Adrenal gland (tissue), 5 donors: ENCODE measurements at regions not wholly inside any gene's neighbourhood (a gene's known extent, or its start where the extent isn't known, plus 50 kb on each side); places are given as distances from the start of the nearest gene placed in this dataset.

Experiments used
- POLR2A ChIP-seq, 2 donors: fragments of 450-650 bp; IDR thresholded peaks; one replicate each; pipeline ENCODE4 v1.6.1; 2017; ENCODE audit warnings: antibody characterized with exemption in 2 of 2, mild to moderate bottlenecking in 2 of 2, moderate library complexity in 1 of 2
- TF ChIP-seq, protein P1 (sequence below), 6 experiments: fragments of 450-650 bp in 4 of 6; fragments of 200-600 bp in 2 of 6; sonication (generic) in 1 of 6; IDR thresholded peaks; 1 replicate in 5 of 6; 2 replicates in 1 of 6; pipeline versions ENCODE4 v1.5.1 to v1.8.0; 2016 to 2021; ENCODE audit warnings: antibody characterized with exemption in 6 of 6, mild to moderate bottlenecking in 2 of 6, moderate library complexity in 1 of 6
- donor health status: DM: no; HTN: no; CAD: no.

DNA sequence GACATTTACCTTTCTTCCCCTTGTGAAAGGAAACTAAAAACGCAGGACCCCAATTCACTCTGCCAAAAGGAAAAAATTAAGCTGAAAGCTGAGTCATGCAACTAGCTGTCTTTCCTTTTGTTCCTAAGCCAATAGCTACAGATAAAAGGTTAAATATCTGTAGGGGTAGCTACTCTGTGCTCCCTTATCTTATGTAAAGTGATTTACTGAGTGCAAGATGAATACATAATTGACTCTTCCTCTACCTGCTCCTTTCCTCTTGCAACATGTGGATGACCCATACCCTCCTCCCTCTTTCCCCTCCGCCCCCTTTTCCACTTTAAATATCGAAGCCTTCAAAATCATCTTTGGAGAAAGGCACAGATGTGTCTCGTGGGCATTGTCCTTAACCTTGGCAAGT lies 68.0 kb upstream of the ZNF157 start:
- TF ChIP-seq POLR2A (IDR thresholded peaks at IDR 0.05) = no peak
- TF ChIP-seq, protein P1, sequence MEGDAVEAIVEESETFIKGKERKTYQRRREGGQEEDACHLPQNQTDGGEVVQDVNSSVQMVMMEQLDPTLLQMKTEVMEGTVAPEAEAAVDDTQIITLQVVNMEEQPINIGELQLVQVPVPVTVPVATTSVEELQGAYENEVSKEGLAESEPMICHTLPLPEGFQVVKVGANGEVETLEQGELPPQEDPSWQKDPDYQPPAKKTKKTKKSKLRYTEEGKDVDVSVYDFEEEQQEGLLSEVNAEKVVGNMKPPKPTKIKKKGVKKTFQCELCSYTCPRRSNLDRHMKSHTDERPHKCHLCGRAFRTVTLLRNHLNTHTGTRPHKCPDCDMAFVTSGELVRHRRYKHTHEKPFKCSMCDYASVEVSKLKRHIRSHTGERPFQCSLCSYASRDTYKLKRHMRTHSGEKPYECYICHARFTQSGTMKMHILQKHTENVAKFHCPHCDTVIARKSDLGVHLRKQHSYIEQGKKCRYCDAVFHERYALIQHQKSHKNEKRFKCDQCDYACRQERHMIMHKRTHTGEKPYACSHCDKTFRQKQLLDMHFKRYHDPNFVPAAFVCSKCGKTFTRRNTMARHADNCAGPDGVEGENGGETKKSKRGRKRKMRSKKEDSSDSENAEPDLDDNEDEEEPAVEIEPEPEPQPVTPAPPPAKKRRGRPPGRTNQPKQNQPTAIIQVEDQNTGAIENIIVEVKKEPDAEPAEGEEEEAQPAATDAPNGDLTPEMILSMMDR (IDR thresholded peaks at IDR 0.05) = no peak
